CD14-positive monocyte (primary cell): ENCODE measurements at regions not wholly inside any gene's neighbourhood (a gene's known extent, or its start where the extent isn't known, plus 50 kb on each side); places are given as distances from the start of the nearest gene placed in this dataset.

ENCODE experiments used
- DNase-seq, 3 donors: peaks; one replicate each; pipeline ENCODE4 v3.0.0-alpha.2; 2011 to 2022
- H2AFZ ChIP-seq: 2 replicates; pipeline ENCODE4 v1.6.0; 2012; ENCODE audit warnings: mild to moderate bottlenecking, low read depth, low read length, inconsistent platforms; ENCODE audit not compliant: insufficient read depth, poor library complexity, severe bottlenecking
- H3K27ac ChIP-seq, 2 donors: 1 replicate in 1 of 2; 2 replicates in 1 of 2; pipeline ENCODE4 v1.5.1; 2012 to 2013; ENCODE audit warnings: low read length in 2 of 2, control low read depth in 1 of 2, inconsistent platforms in 1 of 2, low read depth in 1 of 2, mild to moderate bottlenecking in 1 of 2
- H3K27me3 ChIP-seq, 2 donors: one replicate each; pipeline versions ENCODE4 v1.6.0 to v1.6.1; 2011 to 2013; ENCODE audit warnings: low read length in 2 of 2; ENCODE audit not compliant: control insufficient read depth in 2 of 2, insufficient read depth in 2 of 2
- H3K36me3 ChIP-seq, 2 donors: replicated peaks in 1 of 2; 1 replicate in 1 of 2; 2 replicates in 1 of 2; pipeline versions ENCODE4 v1.5.1 to v1.6.1; 2012 to 2013; ENCODE audit warnings: low read length in 2 of 2, control low read depth in 1 of 2, inconsistent platforms in 1 of 2, mild to moderate bottlenecking in 1 of 2; ENCODE audit not compliant: insufficient read depth in 2 of 2, control insufficient read depth in 1 of 2
- H3K4me1 ChIP-seq, 2 donors: 1 replicate in 1 of 2; 2 replicates in 1 of 2; pipeline versions ENCODE4 v1.5.1 to v1.6.1; 2012 to 2013; ENCODE audit warnings: low read length in 2 of 2, control low read depth in 1 of 2, inconsistent platforms in 1 of 2, mild to moderate bottlenecking in 1 of 2, moderate library complexity in 1 of 2; ENCODE audit not compliant: insufficient read depth in 2 of 2, control insufficient read depth in 1 of 2
- H3K4me2 ChIP-seq: replicated peaks from 2 replicates; pipeline ENCODE3; 2012; ENCODE audit warnings: low read length, moderate library complexity, mild to moderate bottlenecking; ENCODE audit not compliant: poor library complexity, severe bottlenecking; ENCODE audit errors: extremely low read depth
- H3K4me3 ChIP-seq, 3 experiments: fragments of 200-600 bp in 1 of 3; sonication (generic) in 1 of 3; replicated peaks in 1 of 3; 1 replicate in 2 of 3; 2 replicates in 1 of 3; pipeline ENCODE4 v1.5.1; 2011 to 2013; ENCODE audit warnings: low read length in 3 of 3, mild to moderate bottlenecking in 3 of 3, control low read depth in 2 of 3, low read depth in 2 of 3, inconsistent platforms in 1 of 3, moderate library complexity in 1 of 3
- H3K79me2 ChIP-seq: 2 replicates; pipeline ENCODE4 v1.6.0; 2012; ENCODE audit warnings: mild to moderate bottlenecking, control low read depth, inconsistent platforms, low read length, moderate library complexity; ENCODE audit not compliant: insufficient read depth
- H3K9ac ChIP-seq: 2 replicates; pipeline ENCODE4 v1.6.0; 2017; ENCODE audit warnings: low read length, mild to moderate bottlenecking; ENCODE audit not compliant: insufficient read depth, poor library complexity, severe bottlenecking
- H3K9me3 ChIP-seq, 2 donors: replicated peaks in 1 of 2; 1 replicate in 1 of 2; 2 replicates in 1 of 2; pipeline versions ENCODE4 v1.5.1 to v1.6.1; 2012 to 2013; ENCODE audit warnings: low read length in 2 of 2, control low read depth in 1 of 2; ENCODE audit not compliant: control insufficient read depth in 1 of 2, insufficient read depth in 1 of 2
- H4K20me1 ChIP-seq: 2 replicates; pipeline ENCODE4 v1.6.0; 2012; ENCODE audit warnings: mild to moderate bottlenecking, low read length, control low read depth, moderate library complexity; ENCODE audit not compliant: insufficient read depth
- H3K27ac Mint-ChIP-seq, 7 donors: one replicate each; pipeline ENCODE4 v1.8.0; 2020; ENCODE audit warnings: mild to moderate bottlenecking in 7 of 7, mixed read lengths in 7 of 7, moderate library complexity in 6 of 7, inconsistent platforms in 2 of 7
- H3K27me3 Mint-ChIP-seq, 3 donors: one replicate each; pipeline ENCODE4 v1.8.0; 2021 to 2022; ENCODE audit warnings: low read depth in 3 of 3, mild to moderate bottlenecking in 3 of 3, mixed read lengths in 3 of 3, moderate library complexity in 3 of 3, inconsistent platforms in 1 of 3
- H3K36me3 Mint-ChIP-seq, 2 donors: one replicate each; pipeline ENCODE4 v1.8.0; 2020; ENCODE audit warnings: mixed read lengths in 2 of 2, inconsistent platforms in 1 of 2, mild to moderate bottlenecking in 1 of 2
- H3K4me1 Mint-ChIP-seq: one replicate; pipeline ENCODE4 v1.8.0; 2020; ENCODE audit warnings: mild to moderate bottlenecking, mixed read lengths
- H3K4me3 Mint-ChIP-seq, 2 donors: one replicate each; pipeline ENCODE4 v1.8.0; 2020; ENCODE audit warnings: mild to moderate bottlenecking in 2 of 2, mixed read lengths in 2 of 2, moderate library complexity in 1 of 2
- H3K9me3 Mint-ChIP-seq, 7 donors: one replicate each; pipeline ENCODE4 v1.8.0; 2020 to 2022; ENCODE audit warnings: mixed read lengths in 7 of 7, mild to moderate bottlenecking in 6 of 7, moderate library complexity in 6 of 7, inconsistent platforms in 2 of 7
- CTCF ChIP-seq: fragments of 200-600 bp; IDR thresholded peaks from one replicate; pipeline ENCODE4 v1.8.0; 2022; ENCODE audit warnings: antibody characterized with exemption, mild to moderate bottlenecking
- WGBS: methylation state at CpG from one replicate; pipeline ENCODE4 v1.1.5; 2013; ENCODE audit warnings: missing lambda C conversion rate; ENCODE audit not compliant: insufficient coverage; 5-methylcytosine and 5-hydroxymethylcytosine counted together
- intact Hi-C, 2 donors: fragments of 100-400 bp; cut with micrococcal nuclease; formaldehyde crosslinking; loops; one replicate each; pipeline versions ENCODE4 v1.15.0 to v1.15.1; 2023

DNA sequence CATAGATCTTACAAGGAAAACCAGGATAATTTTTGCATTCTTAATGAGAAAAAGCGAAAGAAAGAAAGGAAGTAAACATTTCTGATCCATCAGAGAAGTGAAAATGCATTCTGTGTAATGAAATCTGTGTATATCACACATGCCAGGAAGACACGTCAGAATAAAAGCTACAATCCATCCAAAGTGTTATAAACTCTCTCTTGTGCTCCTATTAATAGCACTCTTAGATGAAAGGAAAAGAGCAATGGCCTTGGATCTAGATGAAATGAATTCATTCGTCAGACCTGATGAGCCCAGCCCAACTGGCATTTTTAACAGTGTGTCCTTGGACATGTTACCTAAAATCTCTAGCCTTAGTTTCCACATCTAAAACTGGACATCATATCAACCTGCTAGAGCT lies 885.5 kb downstream of the CDH11 start:
- WGBS: no CpG with 5 or more reads among the region's 3 CpGs
- H3K4me1 Mint-ChIP-seq: no peaks in the 10 kb centered on the region

DNA sequence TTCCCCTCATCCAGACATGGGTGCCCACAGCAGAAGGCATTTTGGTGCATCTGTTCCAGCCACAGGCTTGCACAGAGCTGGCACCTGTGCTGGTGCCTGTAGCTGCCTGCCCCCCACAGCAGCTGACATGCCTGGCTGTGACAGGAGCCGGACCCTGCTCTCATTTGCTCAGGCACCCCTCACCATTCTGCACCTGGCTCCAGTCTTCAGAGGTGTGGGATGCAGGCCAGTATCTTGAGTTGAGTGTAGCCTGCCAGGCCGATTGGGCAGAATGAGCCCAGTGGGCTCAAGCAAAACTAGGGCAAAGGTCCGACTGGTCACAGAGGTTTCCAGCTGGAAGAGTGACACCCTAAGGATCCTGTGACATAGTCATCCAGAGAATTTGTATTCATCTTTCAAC lies 887.7 kb downstream of the CDH11 start:
- no peaks in the 10 kb centered on the region for H3K4me1 ChIP-seq
- no peaks in the 10 kb centered on the region for H4K20me1 ChIP-seq
- Mint-ChIP-seq H3K27ac (no peak overlapping the region), H3K4me1 (no peaks in the 10 kb centered on the region), H3K4me3 (no peak overlapping the region), H3K36me3 (no peaks in the 10 kb centered on the region), H3K27me3 (no peaks in the 10 kb centered on the region), H3K9me3 (peaks cover 0 to 11% (median 2%) of the 10 kb centered on the region in 7 donors)
- H3K4me3 ChIP-seq: no peak overlapping the region
- no peak overlapping the region for H3K9ac ChIP-seq
- intact Hi-C loops: no loop called here
- H3K27ac ChIP-seq: no peak overlapping the region
- no peaks in the 10 kb centered on the region for H3K27me3 ChIP-seq
- H3K79me2 ChIP-seq: no peaks in the 10 kb centered on the region
- no peak overlapping the region for H3K4me2 ChIP-seq
- TF ChIP-seq CTCF: no peak
- H3K36me3 ChIP-seq: no peaks in the 10 kb centered on the region
- H2AFZ ChIP-seq: no peak overlapping the region
- DNase-seq: no peak
- 100% methylated on average over 1 of the region's 3 CpGs for WGBS
- H3K9me3 ChIP-seq: peaks cover 9 to 12% of the 10 kb centered on the region in 2 donors

More for the DNA sequence above, 885.5 kb downstream of the CDH11 start:
- H3K9me3 ChIP-seq: peaks cover 9 to 12% of the 10 kb centered on the region in 2 donors
- H4K20me1 ChIP-seq: no peaks in the 10 kb centered on the region
- H3K4me1 ChIP-seq: no peaks in the 10 kb centered on the region
- DNase-seq: no peak
- Mint-ChIP-seq H3K27me3 (no peaks in the 10 kb centered on the region), H3K36me3 (no peaks in the 10 kb centered on the region), H3K9me3 (peaks cover 0 to 11% (median 5%) of the 10 kb centered on the region in 7 donors), H3K27ac (no peak overlapping the region), H3K4me3 (no peak overlapping the region)
- no peaks in the 10 kb centered on the region for H3K79me2 ChIP-seq
- TF ChIP-seq CTCF: no peak
- no peak overlapping the region for H3K4me2 ChIP-seq
- intact Hi-C loops: no loop called here
- no peaks in the 10 kb centered on the region for H3K36me3 ChIP-seq
- no peak overlapping the region for H3K4me3 ChIP-seq
- no peak overlapping the region for H3K27ac ChIP-seq
- H2AFZ ChIP-seq: no peak overlapping the region
- H3K27me3 ChIP-seq: no peaks in the 10 kb centered on the region
- H3K9ac ChIP-seq: no peak overlapping the region
